ENCODE measurements at regions not wholly inside any gene's neighbourhood (a gene's known extent, or its start where the extent isn't known, plus 50 kb on each side); places are given as distances from the start of the nearest gene placed in this dataset.
"Not testable (repeated sequence)": the region's sequence is repeated elsewhere in the genome, so short reads cannot be mapped to it uniquely, and the experiment has no call there.

GRCh38 chr5:104606258-104606829 lies 1043.8 kb upstream of the NUDT12 start:
- DNase-seq = no peak

DNA sequence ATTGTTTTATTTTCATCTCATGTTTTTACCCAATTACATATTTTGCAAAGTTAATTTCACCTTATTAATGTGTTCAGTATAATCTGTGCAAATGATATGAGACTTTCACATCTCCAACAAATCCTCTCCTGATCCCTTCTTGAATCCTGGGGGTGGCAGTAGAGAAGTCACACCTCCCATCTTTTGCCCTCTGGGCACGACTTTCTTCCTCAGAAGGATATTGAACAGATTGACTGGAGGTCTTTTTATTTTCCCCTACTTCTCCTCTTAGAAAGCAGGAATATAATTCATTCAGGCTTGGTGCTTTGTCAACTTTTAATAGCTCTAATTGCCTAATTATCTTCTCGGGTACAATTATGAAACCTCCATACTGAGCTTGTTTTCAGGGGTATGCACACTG lies 1037.1 kb upstream of the NUDT12 start:
- no peak for DNase-seq

GRCh38 chr5:104598285-104598684 lies 1035.7 kb upstream of the NUDT12 start:
- DNase-seq = no peak

- no peak for DNase-seq
These were observed 1032.3 kb upstream of the NUDT12 start for GRCh38 chr5:104594850-104595249.

DNA sequence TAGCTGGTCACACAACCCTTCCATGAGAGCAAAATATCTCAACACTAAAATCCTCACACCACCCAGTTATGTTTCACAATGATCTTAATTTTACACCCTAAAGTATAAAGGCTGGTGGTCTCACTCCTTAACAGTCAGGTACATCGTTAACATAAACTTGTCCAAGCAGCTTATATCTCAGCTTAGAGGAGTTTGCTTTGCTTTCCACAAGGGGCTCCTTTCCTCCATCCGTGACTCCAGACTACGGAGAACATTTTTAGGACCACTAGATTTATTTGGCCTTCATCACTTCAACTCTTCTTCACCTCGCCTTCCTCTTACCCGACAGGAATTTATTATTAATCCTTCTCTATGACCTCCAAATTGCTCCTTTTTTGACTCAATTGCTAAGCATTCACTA lies 1014.1 kb upstream of the NUDT12 start:
- no peak for DNase-seq

DNA sequence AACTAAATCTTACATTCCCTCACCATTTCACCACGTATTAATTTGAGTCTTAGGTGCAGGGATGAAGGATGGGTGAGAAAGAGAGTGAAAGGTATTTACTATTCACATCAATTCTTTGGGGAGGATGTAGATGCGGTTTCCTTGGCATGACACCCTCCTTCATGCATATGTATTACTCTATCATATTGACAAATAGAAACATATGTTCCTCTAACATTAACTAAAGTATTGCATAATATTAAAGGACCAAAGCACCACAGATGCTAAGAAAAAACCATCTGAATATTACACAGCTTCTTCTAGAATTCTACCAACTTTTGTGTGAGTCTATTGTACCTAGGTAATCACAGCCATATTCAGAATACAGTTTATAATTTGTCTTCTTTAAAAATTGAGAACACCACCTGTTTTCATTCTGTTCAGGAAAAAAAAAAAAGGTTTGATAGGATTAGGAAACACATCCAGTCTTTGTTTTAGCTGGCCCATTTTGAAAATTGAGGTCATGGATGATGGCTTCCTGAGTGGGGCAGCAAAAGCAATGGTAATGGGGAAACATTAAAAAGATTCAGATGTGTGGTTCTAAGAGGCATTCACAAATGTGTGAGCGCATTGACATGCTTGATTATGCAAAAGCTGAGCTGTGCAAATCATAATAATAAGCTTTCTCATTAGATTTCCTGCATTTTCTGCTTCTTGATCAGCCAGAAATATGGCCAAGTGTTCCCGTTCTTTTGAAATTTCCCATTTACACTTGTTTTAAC lies 1011.5 kb upstream of the NUDT12 start:
- no peak for DNase-seq

- no peak for DNase-seq
These were observed 1007.0 kb upstream of the NUDT12 start for GRCh38 chr5:104569621-104570020.

- DNase-seq = no peak
These were observed 1001.9 kb upstream of the NUDT12 start for GRCh38 chr5:104564530-104564929.

DNA sequence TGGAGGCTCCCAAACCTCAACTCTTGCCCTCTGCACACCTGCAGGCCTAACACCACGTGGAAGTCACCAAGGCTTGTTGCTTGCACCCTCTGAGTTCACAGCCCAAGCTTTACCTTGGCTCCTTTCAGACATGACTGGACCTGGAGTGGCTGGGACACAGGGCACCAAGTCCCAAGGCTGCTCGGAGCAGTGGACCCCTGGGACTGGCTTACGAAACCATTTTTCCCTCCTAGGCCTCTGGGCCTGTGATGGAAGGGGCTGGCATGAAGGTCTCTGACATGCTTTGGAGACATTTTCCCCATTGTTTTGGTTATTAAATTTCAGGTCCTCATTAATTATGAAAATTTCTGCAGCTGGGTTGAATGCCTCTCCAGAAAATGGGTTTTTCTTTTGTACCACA lies 994.4 kb upstream of the NUDT12 start:
- no peak for DNase-seq

DNA sequence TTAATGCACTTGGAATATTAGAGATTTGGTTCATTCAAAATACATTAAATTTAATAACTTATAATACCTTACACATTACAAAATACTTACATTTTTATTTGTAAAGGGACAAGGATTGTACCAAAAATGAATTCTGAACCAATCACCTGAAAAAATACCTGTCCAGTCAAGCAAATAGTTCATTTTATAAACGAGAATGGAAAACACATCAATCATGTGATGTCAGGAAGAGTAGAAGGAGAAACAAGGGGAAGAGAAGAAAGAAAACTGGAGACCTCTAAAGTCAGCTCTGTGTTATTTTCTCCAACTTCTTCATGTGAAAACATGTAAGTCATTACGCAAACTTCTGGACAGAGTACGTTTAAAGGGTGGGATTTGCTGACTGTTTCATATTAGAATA lies 989.0 kb upstream of the NUDT12 start:
- no peak for DNase-seq

GRCh38 chr5:104546871-104547270 lies 984.3 kb upstream of the NUDT12 start:
- not testable (repeated sequence) for DNase-seq

DNA sequence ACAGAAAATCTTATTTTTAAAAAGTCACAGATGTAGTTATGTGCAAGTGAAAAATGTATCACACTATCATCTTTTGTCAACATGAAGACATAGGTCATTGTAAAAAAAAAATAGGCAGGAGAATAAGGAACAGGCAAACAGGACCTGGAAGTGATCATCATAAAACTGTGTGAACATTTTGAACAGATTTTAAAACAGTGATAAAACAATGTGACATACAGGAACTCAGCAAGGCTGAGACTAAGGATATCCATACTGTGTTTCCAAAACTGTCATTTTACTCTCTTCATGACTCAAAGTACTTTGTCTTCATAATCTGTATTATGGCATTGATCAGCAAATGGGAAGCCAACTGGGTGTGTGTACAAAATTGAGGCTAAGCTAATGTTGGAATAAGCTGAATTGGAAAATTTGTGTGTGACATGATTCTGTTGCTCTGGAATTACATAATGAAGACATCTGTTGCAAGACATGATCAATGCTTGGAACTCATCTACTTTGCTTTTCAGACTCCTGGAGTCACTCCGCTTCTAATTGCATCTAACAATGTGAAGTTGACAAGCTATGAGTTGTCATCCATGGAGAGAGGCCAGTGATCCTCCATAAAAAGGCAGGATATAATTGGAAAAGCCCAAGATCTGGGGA lies 978.7 kb upstream of the NUDT12 start:
- DNase-seq = no peak

- DNase-seq = no peak
These were observed 977.9 kb upstream of the NUDT12 start for GRCh38 chr5:104540448-104540847.

- DNase-seq = no peak
These were observed 977.2 kb upstream of the NUDT12 start for GRCh38 chr5:104539618-104540350.

DNA sequence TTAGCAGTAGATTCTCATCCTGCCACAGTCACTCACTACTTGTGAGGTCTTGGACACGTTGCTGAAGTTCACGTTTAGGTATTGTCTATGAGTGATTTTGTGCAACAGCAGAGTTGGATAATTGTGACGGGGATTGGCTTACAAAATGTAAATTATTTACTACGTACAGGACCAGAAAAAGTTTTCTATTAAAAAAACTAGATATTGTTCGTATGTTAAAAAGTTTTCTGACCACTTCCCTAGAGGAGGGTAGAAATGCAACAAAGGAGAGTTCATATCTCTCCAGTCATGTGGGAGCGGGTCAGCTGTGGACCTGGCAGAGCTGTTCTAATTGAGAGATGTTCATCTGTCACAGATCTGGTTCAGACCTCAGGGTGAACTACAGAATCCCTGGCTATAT lies 976.1 kb upstream of the NUDT12 start:
- no peak for DNase-seq

- DNase-seq = no peak
These were observed 970.9 kb upstream of the NUDT12 start for GRCh38 chr5:104533498-104533897.

DNA sequence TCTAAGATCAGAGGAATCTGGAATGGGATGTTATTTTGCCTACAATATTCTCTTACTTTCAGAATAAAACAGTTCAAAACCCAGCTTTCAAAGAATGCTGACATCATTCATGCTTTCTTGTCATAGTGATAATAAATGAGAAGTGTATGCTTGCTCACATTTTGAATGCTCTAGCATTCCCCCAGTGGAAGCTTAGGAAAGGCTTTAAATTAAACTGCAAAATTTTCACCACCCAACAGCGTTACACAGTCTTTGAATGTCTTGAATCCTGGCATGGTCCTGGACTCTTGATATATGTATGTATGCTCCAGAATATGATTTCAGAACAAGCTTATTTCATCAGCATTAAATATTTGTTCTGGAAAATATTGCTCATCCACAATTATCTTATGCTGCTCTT lies 964.3 kb upstream of the NUDT12 start:
- DNase-seq = no peak

- DNase-seq = no peak
These were observed 951.1 kb upstream of the NUDT12 start for GRCh38 chr5:104513640-104514072.

- no peak for DNase-seq
These were observed 950.6 kb upstream of the NUDT12 start for GRCh38 chr5:104513121-104513602.

- no peak for DNase-seq
These were observed 949.7 kb upstream of the NUDT12 start for GRCh38 chr5:104512063-104512825.

GRCh38 chr5:104498281-104498680 lies 935.7 kb upstream of the NUDT12 start:
- no peak for DNase-seq

GRCh38 chr5:104494083-104494482 lies 931.5 kb upstream of the NUDT12 start:
- DNase-seq = no peak

DNA sequence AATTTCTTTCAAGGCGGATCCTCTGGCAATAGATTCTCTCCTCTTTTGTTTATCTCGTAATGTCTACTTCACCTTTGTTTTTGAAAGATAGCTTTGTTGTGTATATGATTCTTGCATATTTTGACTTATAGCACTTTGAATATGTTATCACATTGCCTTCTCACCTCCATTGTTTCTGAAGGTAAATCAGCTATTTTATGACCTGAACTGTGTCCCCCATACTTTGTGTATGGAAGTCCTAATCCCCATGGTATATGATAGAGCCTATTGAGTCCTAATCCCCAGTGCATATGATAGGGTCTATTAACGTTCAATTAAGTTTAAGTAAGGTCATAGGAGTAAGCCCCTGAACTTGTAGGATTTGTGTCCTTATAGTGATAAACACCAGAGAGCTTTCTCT lies 910.2 kb upstream of the NUDT12 start:
- no peak for DNase-seq

Measured in CD4-positive, alpha-beta T cell treated with Interleukin-6 for 4 hours (primary cell).